GM19351 (cell line): ENCODE measurements at regions not wholly inside any gene's neighbourhood (a gene's known extent, or its start where the extent isn't known, plus 50 kb on each side); places are given as distances from the start of the nearest gene placed in this dataset.

Source experiments
- ATAC-seq: cut with Tn5 transposase; IDR thresholded peaks from one replicate; pipeline ENCODE4 v1.9.1; 2021; ENCODE audit warnings: mild to moderate bottlenecking, moderate library complexity; ENCODE audit not compliant: unreplicated experiment

GRCh38 chr18:61949946-61950345, 57.1 kb upstream of the RNF152 start:
- no peak for ATAC-seq

GRCh38 chr18:61948846-61949438, 56.1 kb upstream of the RNF152 start:
- ATAC-seq = no peak

- no peak for ATAC-seq
Measured at GRCh38 chr18:61948281-61948741, 55.5 kb upstream of the RNF152 start.

- ATAC-seq = no peak
Measured at GRCh38 chr18:61946449-61946848, 53.6 kb upstream of the RNF152 start.

GRCh38 chr18:61943175-61943964, 50.6 kb upstream of the RNF152 start:
- ATAC-seq = no peak
